GM12878 (cell line): ENCODE measurements at regions not wholly inside any gene's neighbourhood (a gene's known extent, or its start where the extent isn't known, plus 50 kb on each side); places are given as distances from the start of the nearest gene placed in this dataset.

ENCODE experiments used
- ATAC-seq: fragments of 200-7000 bp; cut with Tn5 transposase; 3 replicates; pipeline ENCODE4 v1.9.1; 2020; ENCODE audit warnings: mild to moderate bottlenecking, moderate library complexity
- BruUV-seq: library from RNA; stranded (reverse); fragments of 400-500 nt; replicated peaks from 2 replicates; lab custom pipeline; 2021; lab: Mats Ljungman, UMichigan
- CTCF ChIA-PET: fragments of 300-600 bp; sonication (Branson Sonifier 250); formaldehyde crosslinking; extraction: SDS; loops from one replicate; lab custom pipeline; 2021; ENCODE audit warnings: inconsistent platforms; lab: Yijun Ruan, JAX
- POLR2A ChIA-PET: fragments of 350-600 bp; formaldehyde crosslinking; extraction: SDS; loops from one replicate; lab custom pipeline; 2021; ENCODE audit warnings: inconsistent platforms; lab: Charles Lee
- RAD21 ChIA-PET: fragments of 300-600 bp; sonication (Branson Sonifier 250); formaldehyde crosslinking; loops from one replicate; lab custom pipeline; 2023; ENCODE audit warnings: antibody characterized with exemption; ENCODE audit not compliant: unreplicated experiment; lab: Charles Lee
- SMC1A ChIA-PET: fragments of 300-600 bp; sonication (Branson Sonifier 250); formaldehyde crosslinking; loops from one replicate; lab custom pipeline; 2023; ENCODE audit not compliant: unreplicated experiment, uncharacterized antibody; lab: Charles Lee
- DNase-seq: peaks from one replicate; pipeline ENCODE4 v3.0.0-alpha.2; 2011; ENCODE audit warnings: low read depth, low spot score
- FAIRE-seq: peaks from 3 replicates; lab custom pipeline; 2011; peaks lifted over from hg19 to GRCh38; lab: Jason Lieb, UNC
- H2AFZ ChIP-seq: 2 replicates; pipeline ENCODE4 v1.6.0; 2011; ENCODE audit warnings: low read depth, low read length, control low read depth; ENCODE audit not compliant: control insufficient read depth
- H3K27ac ChIP-seq: 2 replicates; pipeline ENCODE4 v1.5.1; 2011; ENCODE audit warnings: control low read depth; ENCODE audit not compliant: control insufficient read depth, insufficient read depth
- H3K27me3 ChIP-seq, 2 experiments: replicated peaks in 1 of 2; 2 replicates each; pipeline versions ENCODE4 v1.6.0 to v1.6.1; 2011; ENCODE audit warnings: low read length in 1 of 2; ENCODE audit not compliant: control insufficient read depth in 2 of 2, insufficient read depth in 2 of 2
- H3K36me3 ChIP-seq, 2 experiments: 2 replicates each; pipeline ENCODE4 v1.5.1; 2011; ENCODE audit warnings: low read length in 1 of 2; ENCODE audit not compliant: control insufficient read depth in 2 of 2, insufficient read depth in 2 of 2
- H3K4me1 ChIP-seq: 2 replicates; pipeline ENCODE4 v1.6.1; 2011; ENCODE audit warnings: mild to moderate bottlenecking, low read length, moderate library complexity, mixed read lengths; ENCODE audit not compliant: control insufficient read depth, insufficient read depth
- H3K4me2 ChIP-seq: 2 replicates; pipeline ENCODE4 v1.6.0; 2011; ENCODE audit warnings: control low read depth; ENCODE audit not compliant: control insufficient read depth, insufficient read depth
- H3K4me3 ChIP-seq: fragments of 200-600 bp; sonication (generic); 2 replicates; pipeline ENCODE4 v1.5.1; 2016
- H3K79me2 ChIP-seq: 2 replicates; pipeline ENCODE4 v1.6.0; 2011; ENCODE audit warnings: low read length; ENCODE audit not compliant: control insufficient read depth, insufficient read depth
- H3K9ac ChIP-seq: 2 replicates; pipeline ENCODE4 v1.8.0; 2011; ENCODE audit warnings: low read length, control low read depth, mixed read lengths; ENCODE audit not compliant: control insufficient read depth, insufficient read depth
- H3K9me3 ChIP-seq: replicated peaks from 3 replicates; pipeline ENCODE4 v1.5.1; 2011; ENCODE audit warnings: mild to moderate bottlenecking, low read length; ENCODE audit not compliant: control insufficient read depth, insufficient read depth
- H4K20me1 ChIP-seq: 2 replicates; pipeline ENCODE4 v1.6.0; 2011; ENCODE audit not compliant: control insufficient read depth, insufficient read depth
- CBFB ChIP-seq: IDR thresholded peaks from 2 replicates; pipeline ENCODE4 v1.6.1; 2016; ENCODE audit warnings: antibody characterized with exemption, low read depth
- CHD2 ChIP-seq: IDR thresholded peaks from 2 replicates; pipeline ENCODE4 v1.6.1; 2011; ENCODE audit warnings: low read depth, low read length, improper control_type of control experiment, borderline replicate concordance
- CUX1 ChIP-seq: IDR thresholded peaks from 2 replicates; pipeline ENCODE4 v1.6.1; 2012; ENCODE audit warnings: improper control_type of control experiment, low read depth, low read length; ENCODE audit not compliant: insufficient replicate concordance
- EGR1 ChIP-seq, 2 experiments: IDR thresholded peaks; 1 replicate in 1 of 2; 2 replicates in 1 of 2; pipeline ENCODE4 v1.6.1; 2011 to 2012; ENCODE audit warnings: low read depth in 2 of 2, low read length in 2 of 2, borderline replicate concordance in 1 of 2, mild to moderate bottlenecking in 1 of 2, moderate library complexity in 1 of 2
- IKZF1 ChIP-seq: fragments of 450-650 bp; conservative IDR thresholded peaks from 2 replicates; pipeline ENCODE4 v1.6.1; 2017; ENCODE audit warnings: antibody characterized with exemption, mild to moderate bottlenecking
- NKRF ChIP-seq: fragments of 450-650 bp; conservative IDR thresholded peaks from 2 replicates; pipeline ENCODE4 v1.6.1; 2017; ENCODE audit warnings: mild to moderate bottlenecking, moderate library complexity
- POLR2AphosphoS5 ChIP-seq: IDR thresholded peaks from 2 replicates; pipeline ENCODE4 v1.6.1; 2011; ENCODE audit warnings: mild to moderate bottlenecking, low read length, inconsistent platforms
- RAD21 ChIP-seq: IDR thresholded peaks from 2 replicates; pipeline ENCODE4 v1.6.1; 2011; ENCODE audit warnings: mild to moderate bottlenecking, low read depth, low read length, moderate library complexity; ENCODE audit not compliant: insufficient read depth
- SMAD5 ChIP-seq: IDR thresholded peaks from 2 replicates; pipeline ENCODE4 v1.6.1; 2016; ENCODE audit warnings: antibody characterized with exemption, low read depth
- SRF ChIP-seq, 2 experiments: IDR thresholded peaks; 2 replicates each; pipeline ENCODE4 v1.6.1; 2011; ENCODE audit warnings: low read depth in 2 of 2, low read length in 2 of 2, mild to moderate bottlenecking in 1 of 2, moderate library complexity in 1 of 2
- in situ Hi-C: fragments of 300-500 bp; cut with MboI; formaldehyde crosslinking; loops from 9 replicates; pipeline ENCODE4 v1.14.3; 2018; ENCODE audit warnings: mixed read lengths
- intact Hi-C: fragments of 100-400 bp; cut with micrococcal nuclease; formaldehyde crosslinking; loops from one replicate; pipeline ENCODE4 v1.14.2; 2022; ENCODE audit not compliant: unreplicated experiment

GRCh38 chr12:38541849-38542248 lies 225.3 kb downstream of the ALG10B start:
- in situ Hi-C loops: no loop called here
- POLR2A ChIA-PET: no interaction called here
- DNase-seq: no peak
- Histone ChIP-seq H3K27me3 (no peaks in the 10 kb centered on the region), H3K36me3 (no peaks in the 10 kb centered on the region)
- TF ChIP-seq SRF (IDR thresholded peaks at IDR 0.05; ENCODE audit: low read depth in 2 of 2, low read length in 2 of 2): no peak
- no peak for TF ChIP-seq CHD2
- no peak for TF ChIP-seq CUX1
- TF ChIP-seq POLR2AphosphoS5: no peak
- TF ChIP-seq RAD21: no peak
- no peak for TF ChIP-seq CBFB
- no peak for TF ChIP-seq SMAD5
- TF ChIP-seq IKZF1: no peak
- no peak for TF ChIP-seq EGR1 (IDR thresholded peaks at IDR 0.05; ENCODE audit: borderline replicate concordance in 1 of 2, low read depth in 2 of 2, low read length in 2 of 2)
- TF ChIP-seq NKRF: no peak
- TF ChIP-seq, all 136 proteins: peak for 0
- Histone ChIP-seq H2AFZ (no peak overlapping the region), H3K9ac (no peak overlapping the region), H3K9me3 (no peaks in the 10 kb centered on the region), H3K4me3 (no peak overlapping the region), H3K4me1 (no peaks in the 10 kb centered on the region), H4K20me1 (no peaks in the 10 kb centered on the region), H3K79me2 (no peaks in the 10 kb centered on the region), H3K4me2 (no peak overlapping the region), H3K27ac (no peak overlapping the region)
- RAD21 ChIA-PET: no interaction called here
- FAIRE-seq (no peak), ATAC-seq (no peak)
- intact Hi-C loops: loop anchor here (10.0 kb wide), 1 partner anchor 207 kb away; no protein-coding TSS in a partner anchor
- SMC1A ChIA-PET: interaction anchor here (0.7 to 0.9 kb wide), 2 partner anchors 47 to 125 kb away, joined by 3 read pairs; no protein-coding TSS in a partner anchor
- no TSS peak for BruUV-seq
- CTCF ChIA-PET: interaction anchor here (1.1 kb wide), 1 partner anchor 214 kb away, joined by 5 read pairs; no protein-coding TSS in a partner anchor
